ENCODE measurements at regions not wholly inside any gene's neighbourhood (a gene's known extent, or its start where the extent isn't known, plus 50 kb on each side); places are given as distances from the start of the nearest gene placed in this dataset.
"Not testable (repeated sequence)": the region's sequence is repeated elsewhere in the genome, so short reads cannot be mapped to it uniquely, and the experiment has no call there.

- no peaks in the 10 kb centered on the region for H3K36me3 ChIP-seq
- H3K4me3 ChIP-seq = no peak overlapping the region
- DNase-seq (no peak), ATAC-seq (no peak)
- H3K27ac ChIP-seq = no peak overlapping the region
- H3K9me3 ChIP-seq = no peaks in the 10 kb centered on the region
- intact Hi-C loops (cut with DNase I) = no loop called here
- no peaks in the 10 kb centered on the region for H3K4me1 ChIP-seq
- no peaks in the 10 kb centered on the region for H3K27me3 ChIP-seq (ENCODE audit: low read depth)
- TF ChIP-seq, protein P1, sequence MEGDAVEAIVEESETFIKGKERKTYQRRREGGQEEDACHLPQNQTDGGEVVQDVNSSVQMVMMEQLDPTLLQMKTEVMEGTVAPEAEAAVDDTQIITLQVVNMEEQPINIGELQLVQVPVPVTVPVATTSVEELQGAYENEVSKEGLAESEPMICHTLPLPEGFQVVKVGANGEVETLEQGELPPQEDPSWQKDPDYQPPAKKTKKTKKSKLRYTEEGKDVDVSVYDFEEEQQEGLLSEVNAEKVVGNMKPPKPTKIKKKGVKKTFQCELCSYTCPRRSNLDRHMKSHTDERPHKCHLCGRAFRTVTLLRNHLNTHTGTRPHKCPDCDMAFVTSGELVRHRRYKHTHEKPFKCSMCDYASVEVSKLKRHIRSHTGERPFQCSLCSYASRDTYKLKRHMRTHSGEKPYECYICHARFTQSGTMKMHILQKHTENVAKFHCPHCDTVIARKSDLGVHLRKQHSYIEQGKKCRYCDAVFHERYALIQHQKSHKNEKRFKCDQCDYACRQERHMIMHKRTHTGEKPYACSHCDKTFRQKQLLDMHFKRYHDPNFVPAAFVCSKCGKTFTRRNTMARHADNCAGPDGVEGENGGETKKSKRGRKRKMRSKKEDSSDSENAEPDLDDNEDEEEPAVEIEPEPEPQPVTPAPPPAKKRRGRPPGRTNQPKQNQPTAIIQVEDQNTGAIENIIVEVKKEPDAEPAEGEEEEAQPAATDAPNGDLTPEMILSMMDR (IDR thresholded peaks at IDR 0.05) = no peak
Observed at GRCh38 chr3:4906107-4906621, 73.1 kb upstream of the BHLHE40 start.

- no peak overlapping the region for H3K27ac ChIP-seq
- H3K4me1 ChIP-seq = no peaks in the 10 kb centered on the region
- no peak overlapping the region for H3K4me3 ChIP-seq
- TF ChIP-seq, protein P1 (IDR thresholded peaks at IDR 0.05) = no peak
- no peaks in the 10 kb centered on the region for H3K9me3 ChIP-seq
- DNase-seq = no peak
- no peak for ATAC-seq
- H3K36me3 ChIP-seq = no peaks in the 10 kb centered on the region
- H3K27me3 ChIP-seq (ENCODE audit: low read depth) = no peaks in the 10 kb centered on the region
- intact Hi-C loops (cut with DNase I) = no loop called here
Observed at GRCh38 chr3:4907050-4907449, 72.2 kb upstream of the BHLHE40 start.

DNA sequence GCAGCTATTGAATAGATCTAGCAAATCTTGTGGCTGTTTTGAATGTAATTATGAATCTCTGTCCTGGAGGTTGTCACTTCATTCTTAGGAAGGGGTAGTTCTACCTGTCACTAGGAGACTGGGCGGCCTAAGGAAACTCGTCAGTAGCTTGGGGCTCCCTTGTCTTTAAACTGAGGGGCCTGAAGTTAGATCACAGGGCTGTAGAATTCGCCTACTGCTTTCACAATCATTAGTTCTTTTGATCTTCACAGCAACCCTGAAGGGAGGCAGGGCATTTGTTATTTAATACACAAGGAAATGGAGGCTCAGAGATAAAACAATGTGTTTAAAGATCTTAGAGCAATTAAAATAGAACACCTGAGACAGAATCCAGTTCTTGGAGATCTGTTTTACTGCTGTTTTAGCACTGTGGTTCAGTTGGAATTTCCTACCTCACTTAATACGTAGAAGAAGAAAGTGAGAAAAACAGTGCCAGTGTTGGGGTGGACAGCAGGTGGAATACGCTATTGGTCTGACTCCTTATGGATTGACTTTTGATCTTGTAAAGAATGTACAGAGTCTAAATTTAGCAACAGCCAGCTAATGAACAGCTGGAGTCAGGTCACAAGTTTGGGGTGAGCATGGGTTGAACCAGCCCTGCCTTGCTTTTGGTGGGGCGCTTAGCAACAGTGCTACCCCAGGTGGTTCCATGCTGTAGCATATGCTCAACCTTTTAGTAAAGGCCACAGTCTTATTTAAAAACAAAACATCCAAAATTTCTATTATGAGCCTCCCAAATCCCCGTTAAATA is 71.4 kb upstream of the BHLHE40 start:
- TF ChIP-seq, protein P1 (IDR thresholded peaks at IDR 0.05) = no peak
- Histone ChIP-seq H3K36me3 (no peaks in the 10 kb centered on the region), H3K27ac (no peak overlapping the region), H3K4me1 (no peaks in the 10 kb centered on the region), H3K9me3 (no peaks in the 10 kb centered on the region), H3K4me3 (no peak overlapping the region), H3K27me3 (ENCODE audit: low read depth) (no peaks in the 10 kb centered on the region)
- DNase-seq (no peak), ATAC-seq (no peak)
- intact Hi-C loops (cut with DNase I) = no loop called here

DNA sequence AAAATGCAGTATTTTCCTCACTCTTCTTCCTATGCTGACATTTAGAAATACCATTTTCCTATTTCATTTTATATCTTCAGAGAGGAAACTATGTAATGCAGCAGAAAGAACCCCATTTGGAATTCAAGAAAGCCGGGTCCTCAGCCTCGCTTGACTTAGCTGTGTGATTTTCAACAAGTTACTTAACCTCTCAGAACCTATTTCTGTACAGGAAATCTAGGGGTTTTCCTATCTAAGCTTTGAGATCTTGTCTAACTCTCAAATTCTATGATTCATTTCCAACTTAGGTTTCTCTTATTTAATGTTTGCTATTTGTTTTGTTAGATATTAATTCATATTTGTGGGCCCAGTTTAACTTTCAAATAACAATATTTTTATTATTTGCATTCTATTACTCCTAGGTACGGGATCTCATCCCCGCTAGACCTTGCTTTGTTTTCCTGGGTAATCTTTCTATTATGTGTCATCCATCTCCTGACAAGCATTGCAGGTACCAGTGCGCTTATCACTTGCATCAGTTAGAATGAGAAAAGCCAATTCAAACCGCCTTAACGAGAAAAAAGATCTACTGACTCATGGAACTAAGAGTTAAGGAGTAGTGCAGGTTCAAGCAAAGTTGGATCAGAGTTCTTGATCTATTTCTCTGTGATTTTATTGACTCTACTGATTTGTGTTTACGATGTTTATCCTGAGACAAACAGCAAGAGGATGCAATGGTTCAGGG is 70.6 kb upstream of the BHLHE40 start:
- no peak for ATAC-seq
- no peak overlapping the region for H3K4me3 ChIP-seq
- intact Hi-C loops (cut with DNase I) = no loop called here
- no peak for DNase-seq
- TF ChIP-seq, protein P1 (IDR thresholded peaks at IDR 0.05) = no peak
- H3K9me3 ChIP-seq = no peaks in the 10 kb centered on the region
- no peaks in the 10 kb centered on the region for H3K36me3 ChIP-seq
- H3K27ac ChIP-seq = no peak overlapping the region
- no peaks in the 10 kb centered on the region for H3K27me3 ChIP-seq (ENCODE audit: low read depth)
- no peaks in the 10 kb centered on the region for H3K4me1 ChIP-seq

DNA sequence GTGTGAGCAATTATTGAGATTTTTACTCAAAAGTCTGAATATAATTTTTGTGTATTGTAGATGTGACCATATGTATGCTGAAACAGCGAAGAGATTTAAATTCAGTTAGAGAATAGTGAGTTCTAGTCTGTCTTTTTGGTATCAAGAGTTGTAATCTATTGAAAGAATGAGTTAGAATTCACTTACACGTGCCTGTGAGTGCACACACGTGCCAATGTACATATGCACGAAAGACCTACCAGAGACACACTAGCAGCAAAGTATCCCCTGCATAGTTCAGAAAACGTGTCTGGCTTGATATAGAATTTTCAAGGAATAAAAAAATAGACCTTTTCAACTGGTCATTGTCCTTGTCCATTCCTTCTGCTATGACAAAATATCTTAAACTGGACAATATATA is 64.8 kb upstream of the BHLHE40 start:
- H3K4me3 ChIP-seq = no peak overlapping the region
- ATAC-seq = no peak
- intact Hi-C loops (cut with DNase I) = no loop called here
- no peaks in the 10 kb centered on the region for H3K9me3 ChIP-seq
- H3K27ac ChIP-seq = no peak overlapping the region
- TF ChIP-seq, protein P1 (IDR thresholded peaks at IDR 0.05) = no peak
- no peak for DNase-seq
- no peaks in the 10 kb centered on the region for H3K4me1 ChIP-seq
- H3K27me3 ChIP-seq (ENCODE audit: low read depth) = no peaks in the 10 kb centered on the region
- no peaks in the 10 kb centered on the region for H3K36me3 ChIP-seq

DNA sequence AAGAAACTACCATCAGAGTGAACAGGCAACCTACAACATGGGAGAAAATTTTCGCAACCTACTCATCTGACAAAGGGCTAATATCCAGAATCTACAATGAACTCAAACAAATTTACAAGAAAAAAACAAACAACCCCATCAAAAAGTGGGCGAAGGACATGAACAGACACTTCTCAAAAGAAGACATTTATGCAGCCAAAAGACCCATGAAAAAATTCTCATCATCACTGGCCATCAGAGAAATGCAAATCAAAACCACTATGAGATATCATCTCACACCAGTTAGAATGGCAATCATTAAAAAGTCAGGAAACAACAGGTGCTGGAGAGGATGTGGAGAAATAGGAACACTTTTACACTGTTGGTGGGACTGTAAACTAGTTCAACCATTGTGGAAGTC is 57.6 kb upstream of the BHLHE40 start:
- H3K4me1 ChIP-seq; intact Hi-C loops (cut with DNase I); DNase-seq; H3K9me3 ChIP-seq; H3K27ac ChIP-seq; ATAC-seq; H3K4me3 ChIP-seq; H3K27me3 ChIP-seq (ENCODE audit: low read depth); H3K36me3 ChIP-seq: not testable (repeated sequence)
